ENCODE measurements at regions not wholly inside any gene's neighbourhood (a gene's known extent, or its start where the extent isn't known, plus 50 kb on each side); places are given as distances from the start of the nearest gene placed in this dataset.

GRCh38 chr1:238107322-238107721, 216.6 kb upstream of the ZP4 start:
- H3F3A ChIP-seq (ENCODE audit: insufficient read depth, low read depth), result no peaks in the 10 kb centered on the region
- ChIA-PET CTCF (no interaction called here), POLR2A (ENCODE audit: unreplicated experiment) (no interaction called here)
- H3K79me2 ChIP-seq (ENCODE audit: low read depth), result no peaks in the 10 kb centered on the region
- no peaks in the 10 kb centered on the region for H3K27me3 ChIP-seq (ENCODE audit: insufficient read depth, low read depth)
- no peak overlapping the region for H3K4me2 ChIP-seq
- H3K4me1 ChIP-seq (replicated peaks; ENCODE audit: insufficient read depth), result no peaks in the 10 kb centered on the region
- TF ChIP-seq EZH2 (IDR thresholded peaks at IDR 0.05; ENCODE audit: low read depth) (no peak), CTCF (conservative IDR thresholded peaks at IDR 0.05) (no peak)
- no peak overlapping the region for H3K4me3 ChIP-seq
- intact Hi-C loops (cut with micrococcal nuclease; ENCODE audit: unreplicated experiment), result no loop called here
- H3K9me3 ChIP-seq (ENCODE audit: insufficient read depth, low read depth), result no peaks in the 10 kb centered on the region
- H3K9me2 ChIP-seq (ENCODE audit: insufficient read depth), result no peaks in the 10 kb centered on the region
- no peaks in the 10 kb centered on the region for H3K36me3 ChIP-seq (ENCODE audit: low read depth)
- BruUV-seq (replicated peaks), result no TSS peak
- H2AFZ ChIP-seq, result no peak overlapping the region
- H3K27ac ChIP-seq, result no peak overlapping the region
- no peak for DNase-seq
- no peaks in the 10 kb centered on the region for H4K20me1 ChIP-seq (ENCODE audit: insufficient read depth)

- Histone ChIP-seq H3F3A (ENCODE audit: insufficient read depth, low read depth) (no peaks in the 10 kb centered on the region), H3K4me2 (no peak overlapping the region), H3K4me3 (no peak overlapping the region), H4K20me1 (ENCODE audit: insufficient read depth) (no peaks in the 10 kb centered on the region), H3K79me2 (ENCODE audit: low read depth) (no peaks in the 10 kb centered on the region), H2AFZ (no peak overlapping the region), H3K27me3 (ENCODE audit: insufficient read depth, low read depth) (no peaks in the 10 kb centered on the region), H3K27ac (no peak overlapping the region), H3K9me3 (ENCODE audit: insufficient read depth, low read depth) (no peaks in the 10 kb centered on the region), H3K4me1 (replicated peaks; ENCODE audit: insufficient read depth) (no peaks in the 10 kb centered on the region), H3K36me3 (ENCODE audit: low read depth) (no peaks in the 10 kb centered on the region), H3K9me2 (ENCODE audit: insufficient read depth) (no peaks in the 10 kb centered on the region)
- intact Hi-C loops (cut with micrococcal nuclease; ENCODE audit: unreplicated experiment), result no loop called here
- BruUV-seq (replicated peaks), result no TSS peak
- CTCF ChIA-PET, result no interaction called here
- no peak for DNase-seq
- TF ChIP-seq CTCF (conservative IDR thresholded peaks at IDR 0.05), result no peak
- no peak for TF ChIP-seq EZH2 (IDR thresholded peaks at IDR 0.05; ENCODE audit: low read depth)
- POLR2A ChIA-PET (ENCODE audit: unreplicated experiment), result no interaction called here
Measured at GRCh38 chr1:238104752-238105151, 214.0 kb upstream of the ZP4 start.

- no peaks in the 10 kb centered on the region for H4K20me1 ChIP-seq (ENCODE audit: insufficient read depth)
- no peaks in the 10 kb centered on the region for H3K36me3 ChIP-seq (ENCODE audit: low read depth)
- DNase-seq, result no peak
- no peak overlapping the region for H3K4me3 ChIP-seq
- H2AFZ ChIP-seq, result no peak overlapping the region
- no peaks in the 10 kb centered on the region for H3K9me2 ChIP-seq (ENCODE audit: insufficient read depth)
- POLR2A ChIA-PET (ENCODE audit: unreplicated experiment), result no interaction called here
- no TSS peak for BruUV-seq (replicated peaks)
- H3K79me2 ChIP-seq (ENCODE audit: low read depth), result no peaks in the 10 kb centered on the region
- TF ChIP-seq EZH2 (IDR thresholded peaks at IDR 0.05; ENCODE audit: low read depth) (no peak), CTCF (conservative IDR thresholded peaks at IDR 0.05) (no peak)
- H3K4me2 ChIP-seq, result no peak overlapping the region
- H3K9me3 ChIP-seq (ENCODE audit: insufficient read depth, low read depth), result no peaks in the 10 kb centered on the region
- no peaks in the 10 kb centered on the region for H3F3A ChIP-seq (ENCODE audit: insufficient read depth, low read depth)
- H3K27me3 ChIP-seq (ENCODE audit: insufficient read depth, low read depth), result no peaks in the 10 kb centered on the region
- H3K27ac ChIP-seq, result no peak overlapping the region
- no peaks in the 10 kb centered on the region for H3K4me1 ChIP-seq (replicated peaks; ENCODE audit: insufficient read depth)
- CTCF ChIA-PET, result no interaction called here
- intact Hi-C loops (cut with micrococcal nuclease; ENCODE audit: unreplicated experiment), result no loop called here
Measured at GRCh38 chr1:238101923-238102322, 211.2 kb upstream of the ZP4 start.
